Cerebellar nuclear complex (tissue), 1 donor: ENCODE measurements at regions not wholly inside any gene's neighbourhood (a gene's known extent, or its start where the extent isn't known, plus 50 kb on each side); places are given as distances from the start of the nearest gene placed in this dataset.
"Not testable (repeated sequence)": the region's sequence is repeated elsewhere in the genome, so short reads cannot be mapped to it uniquely, and the experiment has no call there.

ENCODE experiments used
- DNase-seq, 2 experiments: peaks; one replicate each; lab custom pipeline; 2025; lab: John Stamatoyannopoulos, UW

- DNase-seq, result no peak
Measured at GRCh38 chr1:213324859-213325258, 273.8 kb downstream of the RPS6KC1 start.

GRCh38 chr1:213325482-213325881 is 274.4 kb downstream of the RPS6KC1 start:
- DNase-seq, result no peak

GRCh38 chr1:213326281-213327016 is 275.4 kb downstream of the RPS6KC1 start:
- no peak for DNase-seq

GRCh38 chr1:213327017-213327667 is 276.1 kb downstream of the RPS6KC1 start:
- DNase-seq, result no peak

GRCh38 chr1:213329406-213330008 is 278.5 kb downstream of the RPS6KC1 start:
- DNase-seq, result no peak

- no peak for DNase-seq
Measured at GRCh38 chr1:213330281-213330680, 279.2 kb downstream of the RPS6KC1 start.

GRCh38 chr1:213331631-213332175 is 280.7 kb downstream of the RPS6KC1 start:
- no peak for DNase-seq

- no peak for DNase-seq
Measured at GRCh38 chr1:213332491-213332890, 281.4 kb downstream of the RPS6KC1 start.

- DNase-seq, result no peak
Measured at GRCh38 chr1:213333121-213333520, 282.1 kb downstream of the RPS6KC1 start.

GRCh38 chr1:213335084-213335483 is 284.0 kb downstream of the RPS6KC1 start:
- DNase-seq, result no peak

GRCh38 chr1:213337025-213337678 is 286.1 kb downstream of the RPS6KC1 start:
- DNase-seq, result no peak

- no peak for DNase-seq
Measured at GRCh38 chr1:213340593-213340992, 289.6 kb downstream of the RPS6KC1 start.

GRCh38 chr1:213345621-213346020 is 294.6 kb downstream of the RPS6KC1 start:
- DNase-seq, result no peak

GRCh38 chr1:213357403-213357802 is 306.4 kb downstream of the RPS6KC1 start:
- DNase-seq, result no peak

- DNase-seq, result not testable (repeated sequence)
Measured at GRCh38 chr1:213358368-213358767, 307.3 kb downstream of the RPS6KC1 start.

- no peak for DNase-seq
Measured at GRCh38 chr1:213362598-213362997, 311.6 kb downstream of the RPS6KC1 start.

GRCh38 chr1:213366141-213366831 is 315.2 kb downstream of the RPS6KC1 start:
- no peak for DNase-seq

GRCh38 chr1:213369465-213369864 is 318.4 kb downstream of the RPS6KC1 start:
- peak; percentile 45 to 89 for DNase-seq

- no peak for DNase-seq
Measured at GRCh38 chr1:213370523-213370922, 319.5 kb downstream of the RPS6KC1 start.

- no peak for DNase-seq
Measured at GRCh38 chr1:213371525-213371846, 320.4 kb downstream of the RPS6KC1 start.

- DNase-seq, result no peak
Measured at GRCh38 chr1:213371847-213372619, 321.0 kb downstream of the RPS6KC1 start.
